ENCODE measurements at regions not wholly inside any gene's neighbourhood (a gene's known extent, or its start where the extent isn't known, plus 50 kb on each side); places are given as distances from the start of the nearest gene placed in this dataset.

- TF ChIP-seq CTCF (conservative IDR thresholded peaks at IDR 0.05 in 1 of 2, IDR thresholded peaks at IDR 0.05 in 1 of 2; ENCODE audit: extremely low read depth in 1 of 2, insufficient read depth in 1 of 2, low read depth in 1 of 2, low read length in 2 of 2) (no peak), EZH2 (IDR thresholded peaks at IDR 0.05; ENCODE audit: borderline replicate concordance, low read length) (no peak)
These were observed 117.9 kb downstream of the LRIG2 start for GRCh38 chr1:113190930-113191329.

Measured in mammary epithelial cell (primary cell).